SK-N-SH (cell line): ENCODE measurements at regions not wholly inside any gene's neighbourhood (a gene's known extent, or its start where the extent isn't known, plus 50 kb on each side); places are given as distances from the start of the nearest gene placed in this dataset.
"Not testable (repeated sequence)": the region's sequence is repeated elsewhere in the genome, so short reads cannot be mapped to it uniquely, and the experiment has no call there.

ENCODE experiments used
- CTCF ChIA-PET: fragments of 300-600, 350-600 bp; formaldehyde crosslinking; extraction: SDS; loops from one replicate; lab custom pipeline; 2021; lab: Yijun Ruan, JAX
- POLR2A ChIA-PET: fragments of 350-600 bp; sonication (Branson Sonifier 250); formaldehyde crosslinking; extraction: SDS; loops from one replicate; lab custom pipeline; 2020; ENCODE audit warnings: antibody characterized with exemption, inconsistent platforms; lab: Yijun Ruan, JAX
- DNase-seq: peaks from one replicate; pipeline ENCODE4 v3.0.0; 2012
- H2AFZ ChIP-seq: fragments of 200-600 bp; sonication (generic); 2 replicates; pipeline ENCODE4 v1.8.1; 2016; ENCODE audit warnings: antibody characterized with exemption, mild to moderate bottlenecking, low read depth
- H3F3A ChIP-seq: fragments of 200-600 bp; sonication (generic); replicated peaks from 2 replicates; pipeline ENCODE3; 2016; ENCODE audit warnings: antibody characterized with exemption, mild to moderate bottlenecking; ENCODE audit not compliant: insufficient read depth
- H3K27ac ChIP-seq, 2 experiments: fragments of 200-500 bp in 1 of 2; fragments of 200-600 bp in 1 of 2; sonication (Bioruptor generic) in 1 of 2; sonication (generic), shearing (Covaris generic) in 1 of 2; 2 replicates each; pipeline versions ENCODE4 v1.5.1 to v1.6.1; 2014 to 2016; ENCODE audit warnings: low read depth in 2 of 2, inconsistent platforms in 1 of 2, low read length in 1 of 2, mild to moderate bottlenecking in 1 of 2, mixed read lengths in 1 of 2
- H3K27me3 ChIP-seq: fragments of 200-600 bp; sonication (generic), shearing (Covaris generic); 2 replicates; pipeline ENCODE4 v1.6.1; 2016; ENCODE audit warnings: mixed run types; ENCODE audit not compliant: insufficient read depth
- H3K36me3 ChIP-seq, 2 experiments: fragments of 200-500 bp in 1 of 2; fragments of 200-600 bp in 1 of 2; sonication (Bioruptor generic) in 1 of 2; sonication (generic) in 1 of 2; replicated peaks in 1 of 2; 2 replicates each; pipeline versions ENCODE3 to v1.5.1; 2014 to 2016; ENCODE audit warnings: low read length in 1 of 2, mild to moderate bottlenecking in 1 of 2; ENCODE audit not compliant: insufficient read depth in 2 of 2, control insufficient read depth in 1 of 2
- H3K4me1 ChIP-seq, 2 experiments: fragments of 200-500 bp in 1 of 2; fragments of 200-600 bp in 1 of 2; sonication (Bioruptor generic) in 1 of 2; sonication (generic), shearing (Covaris generic) in 1 of 2; 2 replicates each; pipeline versions ENCODE4 v1.5.1 to v1.6.1; 2014 to 2016; ENCODE audit warnings: low read depth in 1 of 2, low read length in 1 of 2, mixed run types in 1 of 2; ENCODE audit not compliant: insufficient read depth in 2 of 2, control insufficient read depth in 1 of 2
- H3K4me2 ChIP-seq: fragments of 200-600 bp; sonication (generic), shearing (Covaris generic); 2 replicates; pipeline ENCODE4 v1.6.1; 2017; ENCODE audit warnings: mixed run types
- H3K4me3 ChIP-seq, 2 experiments: fragments of 200-500 bp in 1 of 2; fragments of 200-600 bp in 1 of 2; sonication (Bioruptor generic) in 1 of 2; sonication (generic), shearing (Covaris generic) in 1 of 2; 2 replicates each; pipeline versions ENCODE4 v1.5.1 to v1.8.1; 2014 to 2016; ENCODE audit warnings: low read depth in 2 of 2, inconsistent platforms in 1 of 2, low read length in 1 of 2, mild to moderate bottlenecking in 1 of 2, mixed read lengths in 1 of 2, moderate library complexity in 1 of 2
- H3K79me2 ChIP-seq: fragments of 200-600 bp; sonication (generic); 2 replicates; pipeline ENCODE4 v1.8.1; 2017; ENCODE audit warnings: mild to moderate bottlenecking; ENCODE audit not compliant: insufficient read depth
- H3K9ac ChIP-seq: fragments of 200-600 bp; sonication (generic); 2 replicates; pipeline ENCODE4 v1.6.1; 2017; ENCODE audit warnings: mixed run types
- H3K9me2 ChIP-seq: fragments of 200-600 bp; sonication (generic); 2 replicates; pipeline ENCODE4 v1.6.1; 2017; ENCODE audit warnings: mixed run types
- H3K9me3 ChIP-seq: fragments of 200-600 bp; sonication (generic); 2 replicates; pipeline ENCODE4 v1.6.1; 2017; ENCODE audit warnings: mixed run types, mild to moderate bottlenecking, moderate library complexity
- H4K20me1 ChIP-seq: fragments of 200-600 bp; sonication (generic); 2 replicates; pipeline ENCODE4 v1.6.1; 2017; ENCODE audit warnings: mild to moderate bottlenecking, mixed run types; ENCODE audit not compliant: insufficient read depth
- ELF1 ChIP-seq: IDR thresholded peaks from 2 replicates; pipeline ENCODE4 v1.4.0; 2012
- EZH2phosphoT487 ChIP-seq: fragments of 200-600 bp; sonication (generic); IDR thresholded peaks from 2 replicates; pipeline ENCODE4 v1.6.1; 2017; ENCODE audit warnings: low read depth, mixed run types, mild to moderate bottlenecking, antibody characterized with exemption, moderate library complexity, borderline replicate concordance
- FOSL2 ChIP-seq: IDR thresholded peaks from 2 replicates; pipeline ENCODE4 v1.4.0; 2012; ENCODE audit warnings: low read depth, mild to moderate bottlenecking, moderate library complexity, borderline replicate concordance
- GABPA ChIP-seq: IDR thresholded peaks from 2 replicates; pipeline ENCODE4 v1.4.0; 2012; ENCODE audit warnings: low read depth, mild to moderate bottlenecking
- GATA2 ChIP-seq: sonication (generic); formaldehyde crosslinking; IDR thresholded peaks from 2 replicates; pipeline ENCODE4 v1.5.0; 2020; ENCODE audit warnings: mild to moderate bottlenecking, missing genetic modification reagents
- JUND ChIP-seq: IDR thresholded peaks from 2 replicates; pipeline ENCODE4 v1.4.0; 2012
- SIN3A ChIP-seq: IDR thresholded peaks from 2 replicates; pipeline ENCODE4 v1.6.1; 2012; ENCODE audit warnings: low read depth, mild to moderate bottlenecking, low read length, moderate library complexity, borderline replicate concordance
- SMC3 ChIP-seq: IDR thresholded peaks from 2 replicates; pipeline ENCODE4 v1.6.1; 2012; ENCODE audit warnings: low read depth, low read length, improper control_type of control experiment
- WGBS: methylation state at CpG from one replicate; pipeline ENCODE4 v1.1.6; 2017; ENCODE audit warnings: low lambda C conversion rate; 5-methylcytosine and 5-hydroxymethylcytosine counted together
- TF ChIP-seq, protein P1 (sequence below): IDR thresholded peaks from 2 replicates; pipeline ENCODE4 v1.4.0; 2012; ENCODE audit warnings: low read depth
- TF ChIP-seq, protein P2 (sequence below): fragments of 200-600 bp; sonication (generic); IDR thresholded peaks from 2 replicates; pipeline ENCODE4 v1.6.1; 2017; ENCODE audit warnings: antibody characterized with exemption, mild to moderate bottlenecking, moderate library complexity
- TF ChIP-seq, protein P3 (sequence below): IDR thresholded peaks from 2 replicates; pipeline ENCODE4 v1.4.0; 2012; ENCODE audit warnings: low read depth, borderline replicate concordance

DNA sequence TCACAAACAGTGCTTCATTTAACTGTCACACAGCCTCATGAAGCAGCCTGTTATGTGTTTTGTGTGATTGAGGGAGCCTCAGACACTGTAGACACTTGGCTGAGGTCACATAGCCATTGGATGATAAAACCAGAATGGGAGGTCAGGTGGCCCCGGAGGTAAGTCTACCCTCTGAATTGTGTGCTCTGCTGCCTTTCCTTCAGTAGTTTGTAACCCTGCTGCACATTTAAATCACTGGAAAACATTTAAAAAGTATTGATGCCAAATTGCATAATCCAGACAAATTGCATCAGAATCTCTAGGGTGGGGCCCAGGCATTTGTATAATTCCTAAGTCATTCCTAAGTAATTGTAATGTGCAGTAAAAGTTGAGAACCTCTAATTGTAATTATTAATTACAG lies 85.2 kb upstream of the ECI2 start:
- TF ChIP-seq JUND: no peak
- no peak for TF ChIP-seq GATA2 (CRISPR knock-in tag)
- TF ChIP-seq, protein P1, sequence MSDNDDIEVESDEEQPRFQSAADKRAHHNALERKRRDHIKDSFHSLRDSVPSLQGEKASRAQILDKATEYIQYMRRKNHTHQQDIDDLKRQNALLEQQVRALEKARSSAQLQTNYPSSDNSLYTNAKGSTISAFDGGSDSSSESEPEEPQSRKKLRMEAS: no peak
- no peak overlapping the region for H3K4me2 ChIP-seq
- H2AFZ ChIP-seq: no peak overlapping the region
- H3K4me3 ChIP-seq: no peak overlapping the region
- H3K27ac ChIP-seq: no peak overlapping the region
- no peaks in the 10 kb centered on the region for H4K20me1 ChIP-seq
- no peaks in the 10 kb centered on the region for H3K36me3 ChIP-seq
- no peaks in the 10 kb centered on the region for H3K9me2 ChIP-seq
- H3K4me1 ChIP-seq: no peaks in the 10 kb centered on the region; a peak in 1 of 4 replicates
- H3F3A ChIP-seq: no peaks in the 10 kb centered on the region
- POLR2A ChIA-PET: no interaction called here
- CTCF ChIA-PET: no interaction called here
- no peak overlapping the region for H3K9ac ChIP-seq
- no peaks in the 10 kb centered on the region; the same call in 1 of the 2 replicates for H3K27me3 ChIP-seq
- no peaks in the 10 kb centered on the region for H3K9me3 ChIP-seq
- WGBS: 0% methylated on average over 1 of the region's 1 CpG
- no peaks in the 10 kb centered on the region for H3K79me2 ChIP-seq
- no peak for DNase-seq

DNA sequence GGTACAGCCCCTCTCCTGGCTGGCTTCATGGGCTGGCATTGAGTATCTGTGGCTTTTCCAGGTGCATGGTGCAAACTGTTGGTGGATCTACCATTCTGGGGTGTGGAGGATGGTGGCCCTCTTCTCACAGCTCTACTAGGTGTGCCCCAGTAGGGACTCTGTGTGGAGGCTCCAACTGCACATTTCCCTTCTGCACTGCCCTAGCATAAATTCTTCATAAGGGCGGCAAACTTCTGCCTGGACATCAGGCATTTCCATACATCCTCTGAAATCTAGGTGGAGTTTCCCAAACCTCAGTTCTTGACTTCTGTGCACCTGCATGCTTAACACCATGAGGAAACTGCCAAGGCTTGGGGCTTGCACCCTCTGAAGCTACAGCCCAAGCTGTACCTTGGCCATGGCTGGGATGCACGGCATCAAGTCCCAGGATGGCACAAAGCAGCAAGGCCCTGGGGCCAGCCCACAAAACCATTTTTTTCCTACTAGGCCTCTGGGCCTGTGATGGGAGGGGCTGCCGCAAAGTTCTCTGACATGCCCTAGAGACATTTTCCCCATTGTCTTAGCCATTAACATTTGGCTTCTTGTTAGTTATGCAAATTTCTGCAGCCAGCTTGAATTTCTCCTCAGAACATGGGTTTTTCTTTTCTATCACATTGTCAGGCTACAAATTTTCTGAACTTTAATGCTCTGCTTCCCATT lies 83.4 kb upstream of the ECI2 start:
- 58% methylated on average over 3 of the region's 3 CpGs for WGBS

DNA sequence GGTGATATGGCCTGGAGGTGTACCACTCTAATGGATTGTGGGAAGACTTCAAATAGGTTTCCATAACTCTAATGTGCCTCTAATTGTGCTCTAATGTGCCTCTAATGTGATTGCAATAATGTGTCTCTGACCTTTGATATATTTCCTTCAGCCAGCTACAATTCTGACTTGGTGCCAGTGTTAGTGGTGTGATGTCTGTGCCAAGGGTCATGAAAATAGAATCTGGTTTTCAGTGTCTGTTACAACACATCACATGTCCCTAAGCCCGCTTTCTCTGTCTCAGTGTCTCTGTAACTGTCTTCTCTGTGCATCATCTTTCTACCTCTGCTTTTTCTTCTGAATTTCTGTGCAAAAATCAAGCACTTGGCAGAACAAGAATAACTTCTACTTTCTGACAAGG lies 77.2 kb upstream of the ECI2 start:
- TF ChIP-seq GABPA (no peak), GATA2 (CRISPR knock-in tag) (no peak), ELF1 (no peak), SMC3 (no peak), EZH2phosphoT487 (no peak), FOSL2 (no peak), SIN3A (no peak)
- TF ChIP-seq, protein P2, sequence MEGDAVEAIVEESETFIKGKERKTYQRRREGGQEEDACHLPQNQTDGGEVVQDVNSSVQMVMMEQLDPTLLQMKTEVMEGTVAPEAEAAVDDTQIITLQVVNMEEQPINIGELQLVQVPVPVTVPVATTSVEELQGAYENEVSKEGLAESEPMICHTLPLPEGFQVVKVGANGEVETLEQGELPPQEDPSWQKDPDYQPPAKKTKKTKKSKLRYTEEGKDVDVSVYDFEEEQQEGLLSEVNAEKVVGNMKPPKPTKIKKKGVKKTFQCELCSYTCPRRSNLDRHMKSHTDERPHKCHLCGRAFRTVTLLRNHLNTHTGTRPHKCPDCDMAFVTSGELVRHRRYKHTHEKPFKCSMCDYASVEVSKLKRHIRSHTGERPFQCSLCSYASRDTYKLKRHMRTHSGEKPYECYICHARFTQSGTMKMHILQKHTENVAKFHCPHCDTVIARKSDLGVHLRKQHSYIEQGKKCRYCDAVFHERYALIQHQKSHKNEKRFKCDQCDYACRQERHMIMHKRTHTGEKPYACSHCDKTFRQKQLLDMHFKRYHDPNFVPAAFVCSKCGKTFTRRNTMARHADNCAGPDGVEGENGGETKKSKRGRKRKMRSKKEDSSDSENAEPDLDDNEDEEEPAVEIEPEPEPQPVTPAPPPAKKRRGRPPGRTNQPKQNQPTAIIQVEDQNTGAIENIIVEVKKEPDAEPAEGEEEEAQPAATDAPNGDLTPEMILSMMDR: no peak
- TF ChIP-seq, protein P3, sequence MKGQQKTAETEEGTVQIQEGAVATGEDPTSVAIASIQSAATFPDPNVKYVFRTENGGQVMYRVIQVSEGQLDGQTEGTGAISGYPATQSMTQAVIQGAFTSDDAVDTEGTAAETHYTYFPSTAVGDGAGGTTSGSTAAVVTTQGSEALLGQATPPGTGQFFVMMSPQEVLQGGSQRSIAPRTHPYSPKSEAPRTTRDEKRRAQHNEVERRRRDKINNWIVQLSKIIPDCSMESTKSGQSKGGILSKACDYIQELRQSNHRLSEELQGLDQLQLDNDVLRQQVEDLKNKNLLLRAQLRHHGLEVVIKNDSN: no peak
- TF ChIP-seq, protein P1: no peak
- H3K27ac ChIP-seq: no peak overlapping the region
- no peaks in the 10 kb centered on the region for H3K9me3 ChIP-seq
- WGBS: 8% methylated on average over 1 of the region's 1 CpG
- H3K79me2 ChIP-seq: no peaks in the 10 kb centered on the region
- H3K4me2 ChIP-seq: no peak overlapping the region
- H4K20me1 ChIP-seq: no peaks in the 10 kb centered on the region
- no peaks in the 10 kb centered on the region for H3K36me3 ChIP-seq
- H3K4me3 ChIP-seq: no peak overlapping the region
- H3K9ac ChIP-seq: no peak overlapping the region
- no peak for DNase-seq
- POLR2A ChIA-PET: no interaction called here
- no peaks in the 10 kb centered on the region for H3F3A ChIP-seq
- H2AFZ ChIP-seq: no peak overlapping the region
- no peaks in the 10 kb centered on the region; the same call in 1 of the 2 replicates for H3K27me3 ChIP-seq
- no peaks in the 10 kb centered on the region for H3K4me1 ChIP-seq
- CTCF ChIA-PET: interaction anchor here (1.2 kb wide), 1 partner anchor 158 kb away, joined by 3 read pairs; no protein-coding TSS in a partner anchor
- no peaks in the 10 kb centered on the region for H3K9me2 ChIP-seq

More for the DNA sequence above, 83.4 kb upstream of the ECI2 start:
- H3K4me2 ChIP-seq, H3K27me3 ChIP-seq, H3K9me3 ChIP-seq, CTCF ChIA-PET, H3K9ac ChIP-seq, H3K4me3 ChIP-seq, H4K20me1 ChIP-seq, H3K27ac ChIP-seq, DNase-seq, POLR2A ChIA-PET, H3K36me3 ChIP-seq, H3K4me1 ChIP-seq, H2AFZ ChIP-seq, H3F3A ChIP-seq, H3K9me2 ChIP-seq, H3K79me2 ChIP-seq: not testable (repeated sequence)
